Fibroblast of peridontal ligament (primary cell): ENCODE measurements at regions not wholly inside any gene's neighbourhood (a gene's known extent, or its start where the extent isn't known, plus 50 kb on each side); places are given as distances from the start of the nearest gene placed in this dataset.
"Not testable (repeated sequence)": the region's sequence is repeated elsewhere in the genome, so short reads cannot be mapped to it uniquely, and the experiment has no call there.

Experiments
- DNase-seq: peaks from one replicate; pipeline ENCODE4 v3.0.0-alpha.2; 2010; ENCODE audit errors: extremely low read depth

- DNase-seq: no peak
Measured at GRCh38 chr6:119961450-119961849, 611.9 kb upstream of the MAN1A1 start.

GRCh38 chr6:119960456-119960855 lies 610.9 kb upstream of the MAN1A1 start:
- DNase-seq: no peak

GRCh38 chr6:119960036-119960435 lies 610.5 kb upstream of the MAN1A1 start:
- no peak for DNase-seq

GRCh38 chr6:119957195-119957594 lies 607.6 kb upstream of the MAN1A1 start:
- DNase-seq: no peak

DNA sequence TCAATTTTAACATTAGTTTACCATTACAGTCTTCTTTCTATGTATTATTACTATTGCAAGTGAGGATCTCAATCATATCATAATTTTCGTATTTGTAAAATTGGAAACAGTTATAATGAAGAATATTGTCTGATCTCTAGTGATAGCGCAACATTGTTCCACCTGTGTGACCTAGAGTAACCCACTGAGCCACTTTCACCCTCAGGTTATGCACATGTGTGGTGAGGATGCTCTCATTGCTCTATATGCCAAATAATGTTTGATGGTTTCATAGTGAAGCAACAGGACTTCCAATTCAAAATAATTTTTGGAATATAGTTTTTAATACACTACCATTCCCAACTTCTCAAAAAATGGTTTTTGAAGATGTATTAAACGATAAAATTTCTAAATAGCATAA lies 603.1 kb upstream of the MAN1A1 start:
- DNase-seq: no peak

- DNase-seq: no peak
Measured at GRCh38 chr6:119950681-119951080, 601.1 kb upstream of the MAN1A1 start.

DNA sequence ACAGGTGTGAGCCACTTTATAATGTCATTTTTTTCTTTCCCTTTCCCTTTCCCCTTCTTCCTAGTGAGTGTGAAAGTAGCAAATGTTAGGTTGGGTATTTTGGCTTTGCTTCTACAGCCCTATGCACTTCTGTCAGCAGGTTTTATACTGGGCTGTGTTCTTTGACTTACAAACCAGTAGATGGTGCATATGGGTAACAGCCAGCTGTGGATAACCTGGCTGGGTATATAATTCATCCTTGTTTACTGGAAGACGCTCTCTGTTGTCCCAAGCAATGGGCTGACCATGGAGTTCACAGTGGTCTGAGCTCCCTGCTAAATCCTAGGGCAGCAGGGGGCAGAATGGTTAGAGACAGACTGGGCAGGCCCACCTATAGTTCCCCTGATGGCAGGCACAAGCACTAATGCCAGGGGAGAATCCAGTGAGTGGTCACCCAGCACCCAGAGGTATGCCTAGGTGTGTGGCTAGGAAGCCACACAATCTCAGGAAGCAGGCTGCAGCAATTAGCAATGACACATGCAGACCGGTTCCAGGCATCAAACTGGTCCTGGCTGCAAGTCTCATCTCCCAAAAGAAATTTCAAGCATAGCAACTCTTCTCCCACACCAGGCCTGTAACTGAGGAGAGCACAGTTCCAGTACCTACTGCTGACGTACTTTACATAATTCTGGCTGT lies 592.7 kb upstream of the MAN1A1 start:
- no peak for DNase-seq

DNA sequence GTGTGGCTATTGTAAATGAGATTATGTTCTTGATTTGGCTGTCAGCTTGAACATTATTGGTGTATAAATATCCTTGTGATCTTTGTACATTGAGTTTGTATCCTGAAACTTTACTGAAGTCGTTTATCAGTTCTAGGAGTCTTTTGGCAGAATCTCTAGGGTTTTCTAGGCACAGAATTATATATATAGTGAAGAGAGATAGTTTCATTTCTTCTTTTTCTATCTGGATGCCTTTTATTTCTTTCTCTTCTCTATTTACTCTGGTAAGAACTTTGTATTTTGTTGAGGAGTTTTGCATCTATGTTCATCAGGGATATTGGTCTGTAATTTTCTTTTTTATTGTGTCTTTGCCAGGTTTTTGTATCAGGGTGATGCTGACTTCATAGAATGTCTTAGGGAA lies 589.2 kb upstream of the MAN1A1 start:
- no peak for DNase-seq

GRCh38 chr6:119934816-119935215 lies 585.3 kb upstream of the MAN1A1 start:
- no peak for DNase-seq

DNA sequence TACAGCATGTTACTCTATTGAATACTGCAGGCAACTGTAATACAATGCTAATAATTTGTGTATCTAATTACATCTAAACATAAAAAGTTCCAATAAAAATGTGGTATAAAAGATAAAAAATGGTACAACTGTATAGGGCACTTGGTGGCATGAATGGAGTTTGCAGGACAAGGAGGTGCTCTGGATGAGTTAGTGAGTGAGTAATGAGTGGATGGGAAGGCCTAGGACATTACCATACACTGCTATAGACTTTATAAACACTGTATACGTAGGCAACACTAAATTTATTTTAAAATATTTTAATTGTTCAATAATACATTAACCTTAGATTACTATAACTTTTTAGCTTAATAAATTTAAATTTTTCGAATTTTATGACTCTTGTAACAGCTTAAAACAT lies 579.6 kb upstream of the MAN1A1 start:
- no peak for DNase-seq

- not testable (repeated sequence) for DNase-seq
Measured at GRCh38 chr6:119924888-119925287, 575.3 kb upstream of the MAN1A1 start.

DNA sequence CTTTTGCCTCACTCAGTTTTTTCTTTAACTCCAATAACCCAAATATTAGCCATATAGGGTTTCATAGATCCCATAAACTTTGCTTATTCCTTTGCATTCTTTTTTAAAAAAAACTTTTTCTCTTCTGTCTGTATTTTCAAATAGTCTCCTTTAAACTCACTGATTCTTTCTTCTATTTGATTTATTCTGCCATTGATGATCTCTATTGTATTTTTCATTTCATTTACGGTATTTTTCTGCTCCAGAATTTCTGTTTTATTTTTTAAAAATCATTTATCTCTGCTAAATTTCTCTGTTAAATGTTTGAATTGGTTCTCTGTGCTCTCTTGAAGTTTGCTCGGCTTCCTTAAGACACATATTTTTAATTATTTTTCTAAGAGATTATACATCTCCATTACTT lies 573.3 kb upstream of the MAN1A1 start:
- DNase-seq: no peak

GRCh38 chr6:119921491-119922010 lies 572.0 kb upstream of the MAN1A1 start:
- no peak for DNase-seq

DNA sequence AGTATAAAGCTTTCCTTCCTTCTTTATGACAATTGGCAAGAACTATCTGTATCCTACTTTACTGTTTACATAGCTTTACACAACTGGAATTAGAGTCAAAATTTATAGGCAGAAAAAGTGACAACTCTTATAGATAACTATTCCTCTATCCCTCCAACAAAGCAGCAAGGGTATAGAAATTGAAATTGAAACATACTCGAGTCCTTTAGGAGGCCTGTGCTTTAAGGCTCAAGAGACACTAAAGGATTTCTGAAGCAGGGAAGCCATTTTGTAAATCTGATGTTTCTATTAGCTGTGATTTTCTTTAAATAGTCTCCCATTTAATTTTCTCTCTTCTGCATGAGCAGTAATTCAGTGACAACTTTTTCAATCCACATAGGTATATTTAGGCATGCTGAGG lies 567.6 kb upstream of the MAN1A1 start:
- DNase-seq: no peak

GRCh38 chr6:119915971-119916370 lies 566.4 kb upstream of the MAN1A1 start:
- no peak for DNase-seq

- no peak for DNase-seq
Measured at GRCh38 chr6:119908157-119908556, 558.6 kb upstream of the MAN1A1 start.

DNA sequence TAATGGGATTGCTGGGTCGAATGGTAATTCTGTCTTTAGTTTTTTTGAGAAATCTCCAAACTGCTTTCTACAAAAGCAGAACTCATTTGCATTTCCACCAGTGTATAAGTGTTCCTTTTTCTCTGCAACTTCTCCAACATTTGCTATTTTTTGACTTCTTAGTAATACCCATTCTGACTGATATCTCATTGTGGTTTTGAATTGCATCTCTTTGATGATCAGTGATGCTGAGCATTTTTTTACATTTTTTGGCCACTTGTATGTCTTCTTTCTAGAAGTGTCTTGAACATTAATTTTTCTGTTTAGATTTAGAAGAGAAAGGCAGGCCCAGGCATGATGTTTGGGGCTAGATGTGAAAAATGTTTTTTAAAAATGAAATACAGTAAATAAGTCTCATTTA lies 553.1 kb upstream of the MAN1A1 start:
- no peak for DNase-seq

DNA sequence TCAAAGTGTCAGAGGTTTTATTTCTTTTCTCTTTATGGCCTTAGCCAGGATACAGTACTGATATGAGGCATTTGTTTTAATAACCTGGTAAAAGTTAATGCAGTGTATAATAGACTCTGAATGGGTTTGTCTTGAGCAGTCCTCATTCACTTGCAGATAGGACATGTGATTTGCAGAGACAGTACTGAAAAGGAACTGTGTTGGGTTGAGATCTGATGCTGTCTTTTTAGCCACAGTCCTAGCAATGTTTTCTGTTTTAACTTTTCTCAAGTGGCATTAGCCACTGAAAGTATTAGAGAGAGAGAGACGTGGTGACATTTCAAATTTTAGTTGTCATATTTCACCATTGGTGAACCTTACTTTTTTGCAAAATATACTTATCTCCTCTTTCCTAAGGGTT lies 547.2 kb upstream of the MAN1A1 start:
- DNase-seq: no peak

DNA sequence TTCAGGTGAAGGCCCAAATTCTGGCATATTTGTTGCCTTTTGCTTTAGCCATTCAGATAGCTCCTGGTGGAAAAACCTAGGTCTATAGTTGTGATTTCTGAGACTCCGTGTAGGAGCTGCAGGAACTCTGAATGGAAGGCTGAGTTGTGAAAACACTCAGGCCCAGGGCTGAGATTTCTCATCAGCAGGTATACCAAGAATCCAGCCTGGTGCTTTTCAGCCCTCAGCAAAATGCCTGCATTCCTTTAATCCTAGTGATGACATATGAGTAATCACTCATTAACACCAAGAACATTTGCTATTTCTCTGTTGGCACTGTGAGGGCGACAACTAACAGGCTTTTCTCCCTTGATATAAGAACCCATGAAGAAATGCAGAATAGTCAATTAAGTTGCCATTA lies 546.1 kb upstream of the MAN1A1 start:
- no peak for DNase-seq

DNA sequence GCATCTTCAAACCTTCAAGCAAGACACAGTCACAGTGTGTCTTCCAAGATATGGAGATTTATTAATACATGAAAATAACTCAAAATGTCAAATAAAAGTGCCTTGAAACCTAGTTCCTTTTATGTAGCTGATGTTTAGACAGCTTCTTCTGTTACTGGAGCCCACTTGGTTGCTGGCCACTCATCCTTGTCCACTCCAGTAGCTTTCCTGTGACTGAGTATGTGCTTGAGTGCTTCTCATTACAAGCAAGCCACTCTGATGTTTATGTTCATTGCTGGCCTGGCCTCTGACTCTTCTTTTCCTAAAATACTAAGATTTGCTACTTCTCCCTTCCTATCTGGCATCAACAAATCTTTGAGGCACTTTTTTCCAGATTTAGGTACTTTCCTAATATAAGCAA lies 545.2 kb upstream of the MAN1A1 start:
- DNase-seq: no peak

- DNase-seq: no peak
Measured at GRCh38 chr6:119891644-119892043, 542.1 kb upstream of the MAN1A1 start.

DNA sequence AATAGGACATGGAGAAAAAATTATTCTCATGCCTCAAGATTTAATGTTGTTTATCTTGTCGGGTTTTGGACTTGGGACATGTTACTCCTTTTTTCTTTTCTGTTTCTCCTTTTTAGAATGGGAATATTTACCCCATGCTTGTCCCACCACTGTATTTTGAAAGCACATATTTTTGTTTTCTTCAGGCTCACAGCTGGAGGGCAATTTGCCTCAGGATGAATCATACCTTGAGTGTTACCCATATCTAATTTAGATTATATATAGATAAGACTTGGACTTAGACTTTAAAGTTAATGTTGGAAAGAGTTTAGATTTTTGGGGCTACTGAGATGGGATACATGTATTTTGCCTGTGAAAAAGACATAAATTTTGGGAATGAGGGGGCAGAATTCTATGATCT lies 541.6 kb upstream of the MAN1A1 start:
- no peak for DNase-seq

DNA sequence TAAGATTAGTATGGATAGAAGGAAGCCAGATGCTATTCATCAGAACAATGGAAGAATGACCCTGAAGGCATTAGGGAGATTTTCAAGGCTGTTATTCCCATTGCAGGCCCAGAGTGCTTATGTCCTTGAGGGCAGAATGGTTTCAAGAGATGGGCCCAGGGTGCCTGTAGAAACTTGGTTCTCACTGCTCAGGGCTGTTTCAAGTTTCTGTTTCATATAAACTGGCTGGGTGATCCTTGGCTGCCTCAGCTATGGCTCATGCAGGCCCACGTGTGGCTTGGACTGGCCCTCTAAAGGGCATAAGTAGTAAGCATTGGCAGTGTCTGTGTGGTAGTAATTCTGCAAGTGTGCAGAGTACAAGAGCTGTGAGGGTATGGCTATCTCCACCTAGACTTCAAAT lies 540.9 kb upstream of the MAN1A1 start:
- no peak for DNase-seq

GRCh38 chr6:119887666-119888065 lies 538.1 kb upstream of the MAN1A1 start:
- DNase-seq: no peak
